ENCODE measurements at regions not wholly inside any gene's neighbourhood (a gene's known extent, or its start where the extent isn't known, plus 50 kb on each side); places are given as distances from the start of the nearest gene placed in this dataset.

DNA sequence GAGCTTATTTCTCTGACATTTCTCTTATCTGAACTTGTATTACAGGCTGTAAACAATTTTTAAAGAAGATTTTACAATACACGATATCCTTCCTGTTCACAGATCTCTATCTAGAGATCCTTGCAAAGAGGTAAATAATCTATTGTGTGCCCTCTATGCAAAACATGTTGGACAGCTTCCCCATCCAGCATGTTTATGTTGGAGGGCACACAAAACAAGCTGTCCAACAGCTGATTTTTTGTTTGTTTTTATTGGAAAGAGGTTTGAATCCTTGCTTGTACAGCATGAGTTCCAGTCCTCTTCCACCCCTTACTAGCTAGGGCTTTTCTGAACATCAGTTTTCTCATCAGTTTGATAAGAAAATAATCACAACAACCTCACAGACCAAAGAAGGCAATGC, 62.3 kb upstream of the SYNDIG1 start:
- no peaks in the 10 kb centered on the region for H3K27me3 ChIP-seq
- TF ChIP-seq, protein P1, sequence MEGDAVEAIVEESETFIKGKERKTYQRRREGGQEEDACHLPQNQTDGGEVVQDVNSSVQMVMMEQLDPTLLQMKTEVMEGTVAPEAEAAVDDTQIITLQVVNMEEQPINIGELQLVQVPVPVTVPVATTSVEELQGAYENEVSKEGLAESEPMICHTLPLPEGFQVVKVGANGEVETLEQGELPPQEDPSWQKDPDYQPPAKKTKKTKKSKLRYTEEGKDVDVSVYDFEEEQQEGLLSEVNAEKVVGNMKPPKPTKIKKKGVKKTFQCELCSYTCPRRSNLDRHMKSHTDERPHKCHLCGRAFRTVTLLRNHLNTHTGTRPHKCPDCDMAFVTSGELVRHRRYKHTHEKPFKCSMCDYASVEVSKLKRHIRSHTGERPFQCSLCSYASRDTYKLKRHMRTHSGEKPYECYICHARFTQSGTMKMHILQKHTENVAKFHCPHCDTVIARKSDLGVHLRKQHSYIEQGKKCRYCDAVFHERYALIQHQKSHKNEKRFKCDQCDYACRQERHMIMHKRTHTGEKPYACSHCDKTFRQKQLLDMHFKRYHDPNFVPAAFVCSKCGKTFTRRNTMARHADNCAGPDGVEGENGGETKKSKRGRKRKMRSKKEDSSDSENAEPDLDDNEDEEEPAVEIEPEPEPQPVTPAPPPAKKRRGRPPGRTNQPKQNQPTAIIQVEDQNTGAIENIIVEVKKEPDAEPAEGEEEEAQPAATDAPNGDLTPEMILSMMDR (IDR thresholded peaks at IDR 0.05), result no peak
- no peak for TF ChIP-seq POLR2A (IDR thresholded peaks at IDR 0.05)
- H3K4me3 ChIP-seq, result no peak overlapping the region
- H3K9me3 ChIP-seq (replicated peaks in 1 of 3), result no peaks in the 10 kb centered on the region
- no peaks in the 10 kb centered on the region for H3K36me3 ChIP-seq (replicated peaks in 1 of 2)
- WGBS, 4 donors, result 27 to 47% (median 37%) methylated on average over 1 of the region's 1 CpG
- no peak for DNase-seq
- no peak overlapping the region for H3K27ac ChIP-seq
- intact Hi-C loops (cut with DNase I), result no loop called here
- H3K4me1 ChIP-seq (replicated peaks in 1 of 2), result no peaks in the 10 kb centered on the region

DNA sequence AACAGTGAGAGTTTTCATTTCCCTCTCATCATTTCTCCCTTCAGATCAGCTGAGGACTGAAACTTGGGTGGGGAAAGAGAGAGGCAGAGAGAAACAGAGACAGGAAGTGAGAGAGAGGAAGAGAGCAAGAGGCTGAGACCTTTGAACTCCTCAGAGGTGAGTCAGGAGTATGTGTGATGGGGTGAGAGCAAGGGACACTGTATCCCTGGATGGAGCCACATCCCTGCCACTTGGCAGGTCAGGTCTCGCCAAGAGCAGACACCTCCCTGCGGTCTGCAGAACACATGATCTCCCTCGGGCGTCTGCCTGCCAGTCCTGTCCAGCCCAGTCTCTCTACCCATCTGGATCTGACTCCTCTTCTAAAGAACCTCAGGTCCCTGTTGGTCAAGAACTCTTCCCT, 62.7 kb upstream of the SYNDIG1 start:
- Histone ChIP-seq H3K4me1 (replicated peaks in 1 of 2) (no peaks in the 10 kb centered on the region), H3K27me3 (no peaks in the 10 kb centered on the region), H3K36me3 (replicated peaks in 1 of 2) (no peaks in the 10 kb centered on the region), H3K27ac (no peak overlapping the region), H3K9me3 (replicated peaks in 1 of 3) (no peaks in the 10 kb centered on the region), H3K4me3 (no peak overlapping the region)
- DNase-seq, result no peak
- TF ChIP-seq, protein P1 (IDR thresholded peaks at IDR 0.05), result no peak
- no peak for TF ChIP-seq POLR2A (IDR thresholded peaks at IDR 0.05)
- intact Hi-C loops (cut with DNase I), result no loop called here
- 27 to 58% (median 44%) methylated on average over 4 of the region's 4 CpGs for WGBS, 4 donors

DNA sequence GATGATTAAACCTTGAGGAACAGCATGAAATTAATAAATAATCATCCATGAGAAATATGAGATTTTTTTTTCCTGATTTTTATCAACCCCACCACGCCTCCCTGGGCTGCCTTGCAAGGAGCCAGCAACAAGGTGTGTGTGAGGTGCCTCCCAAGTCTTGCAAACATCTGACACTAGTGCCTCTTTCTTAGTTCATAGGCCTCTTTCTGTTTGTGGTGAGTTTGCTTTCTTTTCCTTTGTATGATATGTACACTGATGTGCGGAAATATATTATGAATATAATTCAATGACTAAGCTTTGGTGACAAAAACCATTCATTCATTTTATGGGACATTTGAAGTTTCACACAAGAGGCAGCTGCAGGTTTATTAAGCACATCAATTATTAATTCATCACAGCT, 63.2 kb upstream of the SYNDIG1 start:
- H3K9me3 ChIP-seq (replicated peaks in 1 of 3), result no peaks in the 10 kb centered on the region
- intact Hi-C loops (cut with DNase I), result no loop called here
- H3K4me3 ChIP-seq, result no peak overlapping the region
- WGBS, 4 donors, result 66 to 90% (median 83%) methylated on average over 2 of the region's 2 CpGs
- no peaks in the 10 kb centered on the region for H3K36me3 ChIP-seq (replicated peaks in 1 of 2)
- no peak for DNase-seq
- no peaks in the 10 kb centered on the region for H3K4me1 ChIP-seq (replicated peaks in 1 of 2)
- no peak overlapping the region for H3K27ac ChIP-seq
- no peaks in the 10 kb centered on the region for H3K27me3 ChIP-seq
- TF ChIP-seq POLR2A (IDR thresholded peaks at IDR 0.05), result no peak
- TF ChIP-seq, protein P1 (IDR thresholded peaks at IDR 0.05), result no peak

DNA sequence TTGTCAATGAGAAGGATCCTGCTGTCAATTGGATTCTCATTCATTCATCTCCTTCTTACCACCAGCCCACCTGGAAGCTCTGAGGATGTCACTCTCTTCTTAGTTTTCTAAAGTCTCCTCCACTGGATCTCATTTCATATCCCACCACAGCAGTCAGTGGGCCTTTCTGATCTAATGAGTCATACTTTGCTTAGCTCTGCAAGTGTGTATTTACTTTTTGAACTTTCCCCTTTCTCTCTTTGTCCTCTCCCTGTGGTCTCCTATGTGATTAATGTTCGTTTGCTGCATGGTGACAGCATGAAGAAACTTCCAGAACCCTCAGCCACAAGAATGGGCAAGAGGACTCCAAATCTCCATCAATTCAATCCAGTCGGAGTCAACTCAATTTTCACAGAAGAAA, 63.6 kb upstream of the SYNDIG1 start:
- Histone ChIP-seq H3K27ac (no peak overlapping the region), H3K27me3 (no peaks in the 10 kb centered on the region), H3K9me3 (replicated peaks in 1 of 3) (no peaks in the 10 kb centered on the region), H3K36me3 (replicated peaks in 1 of 2) (no peaks in the 10 kb centered on the region), H3K4me1 (replicated peaks in 1 of 2) (no peaks in the 10 kb centered on the region), H3K4me3 (no peak overlapping the region)
- WGBS, 4 donors, result 48 to 67% (median 62%) methylated on average over 2 of the region's 2 CpGs
- TF ChIP-seq POLR2A (IDR thresholded peaks at IDR 0.05), result no peak
- TF ChIP-seq, protein P1 (IDR thresholded peaks at IDR 0.05), result no peak
- intact Hi-C loops (cut with DNase I), result no loop called here
- no peak for DNase-seq
